HG02973 (cell line): ENCODE measurements at regions not wholly inside any gene's neighbourhood (a gene's known extent, or its start where the extent isn't known, plus 50 kb on each side); places are given as distances from the start of the nearest gene placed in this dataset.

Source experiments
- ATAC-seq: cut with Tn5 transposase; IDR thresholded peaks from one replicate; pipeline ENCODE4 v1.9.1; 2021; ENCODE audit warnings: moderate library complexity; ENCODE audit not compliant: unreplicated experiment

DNA sequence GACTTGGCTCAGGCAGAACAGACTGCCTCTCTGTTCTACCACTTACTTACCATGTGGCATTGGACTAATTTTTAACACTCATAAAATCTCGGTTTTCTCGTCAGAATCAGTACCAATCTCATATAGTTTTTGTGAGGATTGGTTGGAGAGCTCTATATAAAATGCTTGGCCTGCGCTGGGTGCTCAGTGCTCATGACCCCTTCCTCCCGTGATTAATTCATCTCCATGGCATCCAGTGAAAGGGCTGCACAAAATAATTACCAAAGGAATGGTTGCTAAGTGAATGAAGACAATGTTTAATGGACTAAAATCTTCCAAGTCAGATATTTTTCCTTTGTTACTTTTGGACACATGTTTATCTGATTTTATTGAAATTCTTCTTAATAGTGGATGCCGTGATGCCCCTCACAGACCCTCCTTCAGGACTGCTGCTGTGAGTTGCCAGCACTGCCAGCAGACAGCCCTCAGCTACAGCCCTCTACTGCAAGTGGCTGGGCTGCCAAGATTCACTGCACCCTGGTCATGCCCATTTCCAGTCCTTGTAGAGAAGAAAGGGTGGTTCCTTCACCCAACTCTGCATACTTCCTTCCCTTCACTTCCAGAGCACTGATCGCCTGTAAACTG is 436.5 kb downstream of the LMO4 start:
- no peak for ATAC-seq

- no peak for ATAC-seq
Measured at GRCh38 chr1:87765681-87766070, 437.0 kb downstream of the LMO4 start.

- ATAC-seq, result no peak
Measured at GRCh38 chr1:87766737-87767136, 438.1 kb downstream of the LMO4 start.

GRCh38 chr1:87778896-87779295 is 450.2 kb downstream of the LMO4 start:
- no peak for ATAC-seq

GRCh38 chr1:87781554-87781953 is 452.9 kb downstream of the LMO4 start:
- ATAC-seq, result no peak

- no peak for ATAC-seq
Measured at GRCh38 chr1:87783315-87783714, 454.6 kb downstream of the LMO4 start.

- no peak for ATAC-seq
Measured at GRCh38 chr1:87785386-87785785, 456.7 kb downstream of the LMO4 start.

DNA sequence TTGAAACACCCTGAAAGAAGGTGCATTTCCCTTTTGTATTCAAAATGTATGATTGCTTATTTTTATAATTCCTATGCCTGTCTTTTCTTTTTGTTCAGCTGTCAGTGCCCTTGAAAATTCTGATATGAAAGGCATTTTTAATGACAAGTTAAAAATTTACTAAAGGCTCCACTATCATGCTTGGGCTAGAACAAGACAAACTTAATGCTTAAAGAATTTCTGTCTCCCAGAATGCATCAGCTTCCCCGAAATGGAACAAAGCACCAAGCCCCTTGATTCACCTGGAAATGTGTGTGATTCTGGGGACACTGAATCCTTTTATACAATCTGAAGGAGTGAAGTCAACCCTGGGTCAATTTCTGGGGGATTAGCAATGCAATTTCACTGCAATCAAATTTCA is 457.5 kb downstream of the LMO4 start:
- no peak for ATAC-seq

DNA sequence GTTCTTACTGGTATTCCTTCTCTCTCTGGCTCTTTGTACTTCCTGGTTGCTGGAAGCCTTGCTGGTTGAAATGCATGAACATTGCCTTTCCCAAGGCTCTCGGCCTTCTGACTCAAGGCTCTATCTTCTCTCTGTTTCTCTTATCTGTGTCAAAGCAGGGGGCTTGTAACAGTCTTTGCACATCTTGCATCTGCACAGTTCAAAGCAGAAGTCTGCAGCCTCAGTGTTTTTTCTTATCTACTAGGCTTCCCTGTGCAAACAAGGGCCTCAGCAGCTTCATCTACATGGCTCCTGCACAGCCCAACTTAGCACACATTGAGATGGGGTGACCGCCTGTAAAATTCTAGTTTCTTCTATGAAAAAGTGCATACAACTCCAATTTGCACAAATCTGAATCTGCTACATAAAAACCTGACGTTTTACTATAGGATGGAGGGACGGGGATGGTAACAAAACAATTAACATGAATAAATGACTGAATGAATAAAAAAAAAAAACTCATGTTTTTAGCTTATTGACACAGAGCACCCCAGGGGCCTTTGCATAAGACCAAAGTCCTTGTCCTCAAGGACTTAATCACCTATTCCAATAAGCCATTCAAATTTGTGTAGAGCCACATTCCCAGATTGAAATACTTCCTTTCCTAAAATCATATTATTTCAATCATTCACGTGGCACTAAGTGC is 458.3 kb downstream of the LMO4 start:
- no peak for ATAC-seq

- ATAC-seq, result no peak
Measured at GRCh38 chr1:87787551-87787950, 458.9 kb downstream of the LMO4 start.

DNA sequence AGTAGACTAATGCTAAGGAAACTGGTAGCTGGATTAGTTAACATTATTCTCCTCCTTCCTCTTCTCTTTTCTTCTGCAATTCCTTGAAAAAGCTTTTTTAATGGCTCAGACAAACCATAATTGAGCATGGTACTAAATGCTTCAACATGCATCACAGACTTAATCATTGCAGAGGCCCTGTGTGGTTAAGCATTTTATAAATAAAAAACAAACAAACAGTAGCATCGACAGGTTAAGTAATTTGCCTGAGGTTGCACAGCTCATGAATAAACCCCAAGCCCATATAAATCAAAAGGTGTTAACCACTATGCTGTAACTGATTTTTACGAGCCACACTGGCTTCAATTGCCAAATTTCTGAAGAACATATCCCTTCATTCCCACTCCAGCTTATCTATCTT is 462.1 kb downstream of the LMO4 start:
- ATAC-seq, result no peak

DNA sequence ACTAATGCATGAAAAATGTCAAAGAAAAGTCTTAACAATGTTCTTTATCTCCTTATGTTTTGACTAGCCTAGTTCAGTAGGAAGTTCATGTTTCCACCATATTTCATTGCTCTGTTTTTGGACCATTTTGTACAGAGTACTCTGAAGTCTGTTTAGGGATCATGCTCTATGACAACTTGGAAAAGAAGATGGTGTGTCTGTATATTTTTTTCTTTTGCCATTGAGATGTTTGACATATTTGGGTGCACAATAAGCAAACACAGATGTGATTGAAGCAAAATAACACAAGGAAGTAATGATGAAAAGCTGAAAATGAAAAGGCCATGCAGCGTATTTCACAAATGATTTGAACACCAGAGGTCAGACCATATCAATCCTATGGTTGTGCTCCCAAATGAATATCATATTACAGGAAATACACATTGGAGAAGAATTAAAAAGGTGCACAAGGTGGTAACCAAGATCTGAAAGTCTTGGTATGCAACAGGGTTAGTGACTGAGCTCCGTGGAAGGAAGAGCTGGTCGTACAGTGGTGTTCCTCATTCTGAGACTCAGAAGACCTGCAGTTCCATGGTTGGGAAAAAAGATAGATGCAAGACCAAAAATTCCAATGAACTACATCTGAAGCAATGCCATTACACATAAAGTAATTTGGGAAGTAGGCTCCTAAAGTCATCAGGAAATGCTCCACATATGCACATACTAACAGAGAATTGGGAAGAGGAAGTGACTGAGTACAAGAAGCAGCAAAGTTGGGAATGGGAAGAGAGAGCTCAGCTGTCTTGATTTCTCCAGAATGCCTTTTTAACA is 463.5 kb downstream of the LMO4 start:
- ATAC-seq, result no peak

DNA sequence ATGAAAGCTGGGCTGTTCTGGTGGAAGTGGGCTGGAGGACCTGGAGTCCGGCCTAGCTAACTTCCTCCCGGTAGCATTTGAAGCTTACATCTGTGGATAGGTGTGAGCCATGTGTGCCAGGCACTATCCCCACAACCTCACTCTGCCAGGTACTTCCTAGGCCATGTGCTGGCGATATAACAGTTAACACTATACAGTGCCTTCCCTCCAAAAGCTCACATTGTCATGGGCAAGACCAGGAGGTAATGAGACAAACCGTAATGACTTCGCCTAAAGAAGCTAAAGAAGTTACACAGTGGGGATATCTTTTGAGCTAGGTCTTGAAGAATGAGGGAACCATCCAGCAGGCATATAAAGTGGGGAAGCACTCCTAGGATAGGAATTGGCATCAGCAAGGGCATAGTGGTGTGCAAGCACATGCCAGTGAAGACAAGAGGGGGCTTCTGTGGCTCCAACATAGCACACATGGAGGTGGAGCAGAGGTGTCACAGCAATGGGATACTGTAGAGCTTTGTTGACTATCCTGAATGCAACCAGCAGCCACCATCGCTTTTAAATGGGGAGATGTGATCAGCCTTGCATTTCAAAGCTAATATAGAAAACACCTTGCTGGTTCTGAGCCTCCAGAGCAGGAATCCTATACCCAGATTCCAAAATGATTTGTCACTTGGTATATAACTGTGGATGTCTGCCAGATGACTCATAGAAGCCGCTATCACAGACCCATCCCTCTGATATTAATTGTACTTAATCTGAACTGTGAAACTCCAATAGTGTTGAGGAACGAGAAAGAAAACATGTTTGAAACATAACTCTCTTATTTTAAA is 466.3 kb downstream of the LMO4 start:
- ATAC-seq, result no peak

DNA sequence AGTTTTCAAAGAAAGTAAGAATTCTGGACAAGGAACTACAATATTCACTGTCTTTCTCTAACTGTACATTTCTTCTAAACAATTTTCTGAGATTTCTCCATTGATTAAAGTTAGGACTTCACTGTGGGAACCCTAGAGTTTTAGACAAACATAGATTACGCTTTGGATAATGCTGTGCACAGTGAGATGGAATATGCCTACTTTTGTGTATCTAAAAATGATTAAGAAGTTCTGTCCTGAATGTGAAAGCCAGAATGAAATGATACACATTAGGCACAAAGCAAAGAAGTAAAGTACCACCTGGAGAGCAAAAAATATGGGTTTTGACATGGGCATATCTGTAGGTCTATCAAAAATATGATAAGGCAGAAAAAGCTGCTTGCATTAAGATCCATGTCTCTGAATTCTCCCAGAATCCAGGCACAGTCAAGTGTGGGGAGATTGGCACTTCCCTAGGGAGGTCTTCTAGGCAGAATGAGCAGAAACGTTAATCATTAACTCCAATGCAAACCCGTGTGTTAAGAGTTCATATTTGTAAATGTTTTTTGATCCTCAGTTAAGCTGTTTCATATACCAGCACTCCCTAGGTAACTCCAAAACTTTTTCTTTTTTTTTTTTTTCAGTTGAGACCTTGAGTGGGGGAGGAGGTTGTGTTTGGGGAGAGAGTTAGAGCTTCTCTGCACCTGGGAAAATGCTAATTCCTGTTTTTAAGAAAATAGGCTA is 467.1 kb downstream of the LMO4 start:
- no peak for ATAC-seq

- ATAC-seq, result no peak
Measured at GRCh38 chr1:87796471-87796901, 467.8 kb downstream of the LMO4 start.

DNA sequence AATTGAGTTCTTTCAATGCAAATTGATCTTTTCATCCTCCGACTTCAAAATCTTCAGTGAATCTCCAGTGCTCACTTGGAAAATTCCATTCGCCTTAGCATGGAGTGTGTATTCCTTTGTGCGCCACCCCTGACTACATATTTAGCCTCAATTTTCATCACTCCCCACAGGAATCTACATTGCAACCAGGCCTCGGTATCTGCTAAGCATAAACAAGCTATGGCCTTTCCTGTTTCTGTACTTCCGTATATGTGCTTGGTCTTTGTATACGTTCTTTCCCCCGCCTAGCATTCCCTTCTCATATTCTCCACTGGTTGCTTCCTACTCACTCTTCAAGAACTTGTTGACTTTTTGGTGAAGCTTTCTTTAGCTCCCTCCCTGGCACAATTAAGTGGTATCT is 470.8 kb downstream of the LMO4 start:
- ATAC-seq, result no peak

GRCh38 chr1:87800006-87800405 is 471.3 kb downstream of the LMO4 start:
- no peak for ATAC-seq

DNA sequence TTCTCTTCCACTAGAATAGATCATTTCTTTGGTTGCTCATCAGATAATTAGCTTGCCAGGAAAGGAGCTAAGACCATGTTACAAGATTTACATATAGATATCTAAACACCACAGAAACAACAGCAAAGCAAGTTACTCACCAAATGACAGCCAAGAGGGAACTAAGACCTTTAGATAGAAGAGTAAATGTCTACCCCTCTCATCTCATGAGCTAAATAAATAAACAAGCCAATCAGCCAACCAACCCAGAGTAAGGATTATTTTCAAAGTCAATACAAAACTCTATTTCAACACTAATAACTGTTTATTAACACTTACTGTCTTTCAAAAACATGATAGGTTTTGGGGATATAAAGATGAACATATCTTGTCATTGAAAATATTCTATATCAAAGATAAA is 474.7 kb downstream of the LMO4 start:
- no peak for ATAC-seq

GRCh38 chr1:87804128-87804527 is 475.4 kb downstream of the LMO4 start:
- ATAC-seq, result no peak

DNA sequence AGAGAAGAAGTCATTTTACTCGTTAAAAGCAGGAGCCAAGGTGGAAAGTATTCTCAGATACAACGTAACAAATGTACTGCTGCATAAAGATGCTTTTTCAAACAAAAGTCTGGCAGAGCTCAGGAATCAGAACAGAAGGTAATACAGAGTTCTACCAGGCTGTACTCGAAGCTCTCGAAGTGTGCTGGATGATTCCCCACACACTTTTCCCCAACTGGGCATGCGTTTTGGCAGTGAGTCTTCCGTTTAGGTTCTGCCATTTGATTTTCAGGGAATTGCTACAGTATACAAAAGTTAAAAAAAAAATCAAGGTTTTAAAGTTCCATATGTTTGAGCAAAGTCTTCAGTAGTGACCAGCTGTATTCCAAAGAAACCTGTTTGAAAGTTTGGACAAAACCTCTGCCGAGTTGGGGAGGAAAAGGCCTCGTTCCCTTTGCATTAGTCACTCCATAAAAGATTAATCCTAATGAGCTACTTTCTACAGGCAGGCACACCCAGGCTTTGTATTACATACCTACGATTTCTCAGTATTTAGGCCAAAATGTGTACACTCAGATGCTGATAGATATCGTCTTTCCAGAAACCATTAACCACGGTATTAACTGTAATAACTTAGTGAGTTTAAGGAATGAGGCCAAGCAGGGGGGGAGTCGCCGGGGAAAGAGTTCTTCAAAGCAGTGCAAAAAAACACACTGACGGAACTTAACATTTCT is 477.1 kb downstream of the LMO4 start:
- no peak for ATAC-seq
